WTC11 (cell line): ENCODE measurements at regions not wholly inside any gene's neighbourhood (a gene's known extent, or its start where the extent isn't known, plus 50 kb on each side); places are given as distances from the start of the nearest gene placed in this dataset.

Source experiments
- ATF6 ChIP-seq: sonication (generic); formaldehyde crosslinking; IDR thresholded peaks from 2 replicates; pipeline ENCODE4 v1.8.1; 2023; ENCODE audit warnings: mild to moderate bottlenecking, missing genetic modification reagents
- CTCF ChIP-seq: fragments of 200-600 bp; IDR thresholded peaks from 2 replicates; pipeline ENCODE4 v1.8.0; 2022; ENCODE audit warnings: antibody characterized with exemption
- MAX ChIP-seq: sonication (generic); formaldehyde crosslinking; IDR thresholded peaks from 2 replicates; pipeline ENCODE4 v1.8.0; 2022; ENCODE audit warnings: mild to moderate bottlenecking, missing genetic modification reagents
- NR3C1 ChIP-seq: sonication (generic); formaldehyde crosslinking; conservative IDR thresholded peaks from 2 replicates; pipeline ENCODE4 v1.8.1; 2023; ENCODE audit warnings: low read depth, mild to moderate bottlenecking, missing genetic modification reagents
- RELA ChIP-seq: sonication (generic); formaldehyde crosslinking; IDR thresholded peaks from 2 replicates; pipeline ENCODE4 v1.8.1; 2022; ENCODE audit warnings: missing genetic modification reagents, mild to moderate bottlenecking, borderline replicate concordance
- ZNF138 ChIP-seq: sonication (generic); formaldehyde crosslinking; conservative IDR thresholded peaks from 2 replicates; pipeline ENCODE4 v1.8.1; 2022; ENCODE audit warnings: mild to moderate bottlenecking, moderate library complexity, missing genetic modification reagents
- TF ChIP-seq, protein P1 (sequence below): sonication (generic); formaldehyde crosslinking; IDR thresholded peaks from 2 replicates; pipeline ENCODE4 v1.8.1; 2022; ENCODE audit warnings: mild to moderate bottlenecking, moderate library complexity, missing genetic modification reagents

DNA sequence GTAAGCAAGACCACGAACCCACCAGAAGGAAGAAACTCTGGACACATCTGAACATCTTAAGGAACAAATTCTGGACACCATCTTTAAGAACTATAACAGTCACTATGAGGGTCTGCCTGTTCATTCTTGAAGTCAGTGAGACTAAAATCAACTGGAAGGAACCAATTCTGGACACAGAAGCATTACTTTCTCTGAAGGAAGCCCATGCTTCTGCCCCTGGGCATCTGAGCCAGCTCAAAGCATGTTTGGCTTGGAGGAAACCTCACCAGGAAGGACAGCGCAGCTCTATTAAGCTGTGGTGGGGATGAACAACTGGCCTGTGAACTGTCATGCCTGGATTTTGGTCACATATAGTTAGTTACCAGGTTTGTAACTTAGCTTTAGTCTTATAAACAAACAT, 132.4 kb upstream of the GDF10 start:
- no peak for TF ChIP-seq ZNF138 (CRISPR knock-in tag)
- TF ChIP-seq NR3C1 (CRISPR knock-in tag), result no peak
- TF ChIP-seq CTCF, result no peak
- TF ChIP-seq MAX (CRISPR knock-in tag), result no peak
- TF ChIP-seq RELA (CRISPR knock-in tag), result no peak
- TF ChIP-seq, protein P1, sequence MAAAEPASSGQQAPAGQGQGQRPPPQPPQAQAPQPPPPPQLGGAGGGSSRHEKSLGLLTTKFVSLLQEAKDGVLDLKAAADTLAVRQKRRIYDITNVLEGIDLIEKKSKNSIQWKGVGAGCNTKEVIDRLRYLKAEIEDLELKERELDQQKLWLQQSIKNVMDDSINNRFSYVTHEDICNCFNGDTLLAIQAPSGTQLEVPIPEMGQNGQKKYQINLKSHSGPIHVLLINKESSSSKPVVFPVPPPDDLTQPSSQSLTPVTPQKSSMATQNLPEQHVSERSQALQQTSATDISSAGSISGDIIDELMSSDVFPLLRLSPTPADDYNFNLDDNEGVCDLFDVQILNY, result no peak
- TF ChIP-seq ATF6, result no peak
